G401.6 (cell line): ENCODE measurements at regions not wholly inside any gene's neighbourhood (a gene's known extent, or its start where the extent isn't known, plus 50 kb on each side); places are given as distances from the start of the nearest gene placed in this dataset.
"Not testable (repeated sequence)": the region's sequence is repeated elsewhere in the genome, so short reads cannot be mapped to it uniquely, and the experiment has no call there.

Source experiments
- FAIRE-seq: peaks from 2 replicates; lab custom pipeline; 2012; peaks lifted over from hg19 to GRCh38; lab: Jason Lieb, UNC

- not testable (repeated sequence) for FAIRE-seq
Measured at GRCh38 chr2:83966946-83967345, 492.1 kb downstream of the SUCLG1 start.

GRCh38 chr2:83961512-83961911 lies 497.6 kb downstream of the SUCLG1 start:
- no peak for FAIRE-seq

- FAIRE-seq: no peak
Measured at GRCh38 chr2:83960371-83960770, 498.7 kb downstream of the SUCLG1 start.

- FAIRE-seq: no peak
Measured at GRCh38 chr2:83959266-83959665, 499.8 kb downstream of the SUCLG1 start.

- no peak for FAIRE-seq
Measured at GRCh38 chr2:83956991-83957390, 502.1 kb downstream of the SUCLG1 start.

- FAIRE-seq: no peak
Measured at GRCh38 chr2:83953697-83954096, 505.4 kb downstream of the SUCLG1 start.

- FAIRE-seq: no peak
Measured at GRCh38 chr2:83951378-83951947, 507.6 kb downstream of the SUCLG1 start.

GRCh38 chr2:83949361-83949760 lies 509.7 kb downstream of the SUCLG1 start:
- no peak for FAIRE-seq

GRCh38 chr2:83944191-83944590 lies 514.9 kb downstream of the SUCLG1 start:
- FAIRE-seq: no peak

GRCh38 chr2:83943265-83943664 lies 515.8 kb downstream of the SUCLG1 start:
- FAIRE-seq: no peak

GRCh38 chr2:83941886-83942285 lies 517.2 kb downstream of the SUCLG1 start:
- no peak for FAIRE-seq

- no peak for FAIRE-seq
Measured at GRCh38 chr2:83933749-83934148, 525.3 kb downstream of the SUCLG1 start.

- FAIRE-seq: no peak
Measured at GRCh38 chr2:83923531-83923930, 535.5 kb downstream of the SUCLG1 start.

- FAIRE-seq: no peak
Measured at GRCh38 chr2:83916559-83916958, 542.5 kb downstream of the SUCLG1 start.

- no peak for FAIRE-seq
Measured at GRCh38 chr2:83915381-83915780, 543.7 kb downstream of the SUCLG1 start.

GRCh38 chr2:83908750-83909149 lies 550.3 kb downstream of the SUCLG1 start:
- no peak for FAIRE-seq

GRCh38 chr2:83901317-83901716 lies 557.8 kb downstream of the SUCLG1 start:
- FAIRE-seq: no peak

GRCh38 chr2:83900862-83901261 lies 558.2 kb downstream of the SUCLG1 start:
- FAIRE-seq: no peak

GRCh38 chr2:83899271-83899670 lies 559.8 kb downstream of the SUCLG1 start:
- FAIRE-seq: no peak

GRCh38 chr2:83894976-83895375 lies 564.1 kb downstream of the SUCLG1 start:
- FAIRE-seq: no peak

GRCh38 chr2:83887757-83888156 lies 571.3 kb downstream of the SUCLG1 start:
- no peak for FAIRE-seq

GRCh38 chr2:83879127-83879526 lies 580.0 kb downstream of the SUCLG1 start:
- no peak for FAIRE-seq

GRCh38 chr2:83877261-83877660 lies 581.8 kb downstream of the SUCLG1 start:
- not testable (repeated sequence) for FAIRE-seq

GRCh38 chr2:83874712-83875430 lies 584.2 kb downstream of the SUCLG1 start:
- FAIRE-seq: no peak
